ENCODE measurements at regions not wholly inside any gene's neighbourhood (a gene's known extent, or its start where the extent isn't known, plus 50 kb on each side); places are given as distances from the start of the nearest gene placed in this dataset.
"Not testable (repeated sequence)": the region's sequence is repeated elsewhere in the genome, so short reads cannot be mapped to it uniquely, and the experiment has no call there.

DNA sequence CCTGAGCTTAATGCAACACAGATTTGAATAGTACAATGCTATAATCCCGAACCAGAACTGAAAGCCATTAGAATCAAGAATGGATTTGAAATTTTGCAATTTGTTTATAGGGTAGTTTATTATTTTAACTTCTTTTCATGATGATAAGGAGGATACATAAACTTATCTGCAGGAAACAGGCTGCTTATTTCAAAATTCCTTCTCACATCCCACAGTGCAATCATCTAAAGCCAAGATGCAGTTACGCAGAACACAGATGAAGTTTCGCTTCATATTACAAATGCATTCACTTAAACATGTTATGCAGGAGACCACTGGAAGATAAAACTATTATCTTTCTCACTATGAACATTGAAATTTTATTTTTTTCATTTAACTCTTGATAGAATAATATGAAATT, 1019.6 kb downstream of the PLA2G4A start:
- no peak for DNase-seq

DNA sequence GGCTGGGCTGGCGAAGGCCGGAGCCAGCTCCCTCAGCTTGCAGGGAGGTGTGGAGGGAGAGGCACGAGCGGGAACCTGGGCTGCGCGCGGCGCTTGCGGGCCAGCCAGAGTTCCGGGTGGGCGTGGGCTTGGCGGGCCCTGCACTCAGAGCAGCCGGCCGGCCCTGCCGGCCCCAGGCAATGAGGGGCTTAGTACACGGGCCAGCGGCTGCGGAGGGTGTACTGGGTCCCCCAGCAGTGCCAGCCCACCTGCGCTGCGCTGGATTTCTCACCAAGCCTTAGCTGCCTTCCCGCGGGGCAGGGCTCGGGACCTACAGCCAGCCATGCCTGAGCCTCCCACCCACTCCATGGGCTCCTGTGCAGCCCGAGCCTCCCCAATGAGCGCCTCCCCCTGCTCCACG, 1021.4 kb downstream of the PLA2G4A start:
- not testable (repeated sequence) for DNase-seq

DNA sequence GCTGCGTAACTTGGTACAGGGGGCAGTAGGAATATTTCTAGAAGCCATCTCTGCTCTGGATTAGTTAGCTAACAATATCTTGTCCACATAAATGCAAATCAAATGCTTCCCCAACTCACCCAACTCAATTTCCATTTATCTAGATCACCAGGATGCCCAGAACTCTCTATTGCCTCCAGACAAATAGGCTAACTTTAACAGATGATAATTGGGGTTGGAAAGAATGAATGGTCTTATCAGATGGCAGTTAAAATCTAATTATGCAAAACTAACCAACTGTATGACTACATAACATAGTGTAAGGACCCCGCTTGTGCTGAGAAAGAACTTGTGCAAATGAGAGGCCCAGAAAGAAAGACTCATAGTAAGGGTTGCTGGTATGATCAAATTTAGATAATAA, 1024.8 kb downstream of the PLA2G4A start:
- DNase-seq: no peak

GRCh38 chr1:187854457-187854856, 1025.7 kb downstream of the PLA2G4A start:
- DNase-seq: no peak

- no peak for DNase-seq
Measured at GRCh38 chr1:187862506-187862905, 1033.8 kb downstream of the PLA2G4A start.

- DNase-seq: no peak
Measured at GRCh38 chr1:187870552-187870951, 1041.8 kb downstream of the PLA2G4A start.

DNA sequence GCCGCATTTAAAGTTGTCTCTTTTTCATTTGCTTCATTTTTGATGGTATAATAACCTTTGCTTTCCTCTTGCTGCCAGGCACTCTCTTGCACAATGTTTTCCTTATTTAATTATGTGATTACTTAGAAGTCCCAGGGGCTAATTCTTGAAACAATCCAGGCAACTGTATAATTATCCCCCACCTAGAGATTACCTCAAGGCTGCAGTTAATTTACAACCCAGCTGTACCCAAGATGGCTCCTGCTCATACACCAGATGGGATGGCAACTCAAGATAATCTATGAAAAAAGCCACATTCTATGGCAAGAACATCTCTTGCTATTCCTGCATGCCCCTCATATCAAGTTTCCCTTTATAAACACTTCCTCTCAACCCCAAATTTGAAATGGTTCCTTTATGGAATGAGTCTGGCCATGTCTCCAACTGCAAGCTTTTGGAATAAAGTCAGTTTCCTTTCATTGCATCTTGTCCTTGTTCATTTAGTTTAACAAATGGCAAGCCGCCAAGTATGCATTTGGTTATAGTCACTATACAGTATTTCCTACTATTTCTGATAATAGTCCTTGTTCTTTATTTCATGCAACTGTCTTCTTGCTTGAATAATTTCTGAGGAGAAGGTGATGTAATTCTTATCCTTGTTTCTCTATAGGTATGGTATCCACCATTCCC, 1042.6 kb downstream of the PLA2G4A start:
- no peak for DNase-seq

DNA sequence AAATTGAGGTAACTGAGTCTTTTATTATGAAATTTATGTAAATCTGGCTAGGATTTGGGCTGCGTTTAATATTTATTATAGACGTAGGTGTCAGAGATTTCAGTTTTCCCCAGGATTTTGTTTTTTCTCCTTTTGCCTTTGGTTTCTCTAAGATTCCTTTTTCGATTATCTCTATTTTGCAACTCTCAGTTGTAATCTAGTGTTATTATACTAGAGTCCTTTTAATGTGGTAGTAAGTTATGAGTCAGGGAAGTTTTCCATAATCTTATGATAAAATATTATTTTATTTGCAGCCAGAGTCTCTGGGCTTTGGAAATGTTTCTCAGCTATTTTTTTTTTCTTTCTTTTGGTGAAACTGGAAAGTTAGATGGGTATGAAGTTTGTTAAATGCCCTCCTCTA, 1043.8 kb downstream of the PLA2G4A start:
- DNase-seq: no peak

DNA sequence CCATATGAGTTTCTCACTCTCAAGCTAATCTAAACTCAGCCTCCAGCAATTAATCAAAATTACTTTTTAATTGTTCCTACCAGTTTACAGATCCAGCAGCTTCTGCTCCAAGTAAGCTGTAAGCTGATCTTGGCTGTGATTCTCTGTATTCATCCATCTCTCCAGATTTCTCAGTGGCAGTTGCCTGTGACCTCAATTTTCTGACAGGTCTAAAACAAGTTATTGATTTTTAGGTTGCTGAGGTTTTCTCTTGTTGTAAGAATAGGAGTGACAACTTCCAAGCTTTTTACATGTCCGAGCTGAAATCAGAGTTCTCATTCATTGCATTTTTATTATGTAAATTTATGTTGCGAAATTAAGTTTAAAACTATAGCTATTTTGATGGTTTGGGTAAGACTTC, 1044.4 kb downstream of the PLA2G4A start:
- DNase-seq: no peak

DNA sequence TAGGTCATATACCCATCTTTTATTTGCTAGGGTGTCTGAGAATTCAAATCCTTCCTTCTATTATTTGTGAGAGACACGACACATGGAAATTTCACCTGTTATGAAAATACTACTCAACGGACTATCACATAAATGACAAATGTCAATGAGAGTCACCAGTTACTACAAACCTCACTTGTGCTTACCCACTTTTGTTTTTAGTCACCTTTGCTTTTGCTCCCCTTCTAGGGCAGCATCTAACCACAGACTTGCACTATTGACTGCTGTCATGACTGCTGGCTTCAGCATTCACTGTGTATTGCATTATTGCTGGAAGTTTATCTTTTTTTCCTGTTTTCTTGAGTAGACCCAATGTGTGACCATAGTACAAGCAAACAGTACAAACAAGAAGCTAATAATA, 1048.0 kb downstream of the PLA2G4A start:
- DNase-seq: no peak

DNA sequence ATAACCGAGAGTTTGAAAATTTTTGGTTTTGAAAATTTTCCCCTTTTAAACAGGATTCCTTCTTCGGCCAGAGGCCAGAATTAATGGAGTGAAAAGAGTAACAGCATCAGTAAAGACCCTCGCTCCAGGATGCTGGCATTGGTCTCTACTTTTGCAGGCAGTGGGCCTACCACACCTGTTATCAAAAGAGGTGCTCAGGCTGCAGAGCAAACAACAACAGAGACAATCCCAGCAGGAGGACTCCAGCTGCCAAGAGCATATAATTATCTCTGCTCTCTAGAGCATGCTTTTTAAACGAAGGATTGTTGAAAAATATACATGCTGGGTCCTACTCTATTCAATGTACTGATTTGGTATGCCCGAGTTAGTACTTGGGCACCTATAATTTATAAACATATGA, 1048.5 kb downstream of the PLA2G4A start:
- no peak for DNase-seq

DNA sequence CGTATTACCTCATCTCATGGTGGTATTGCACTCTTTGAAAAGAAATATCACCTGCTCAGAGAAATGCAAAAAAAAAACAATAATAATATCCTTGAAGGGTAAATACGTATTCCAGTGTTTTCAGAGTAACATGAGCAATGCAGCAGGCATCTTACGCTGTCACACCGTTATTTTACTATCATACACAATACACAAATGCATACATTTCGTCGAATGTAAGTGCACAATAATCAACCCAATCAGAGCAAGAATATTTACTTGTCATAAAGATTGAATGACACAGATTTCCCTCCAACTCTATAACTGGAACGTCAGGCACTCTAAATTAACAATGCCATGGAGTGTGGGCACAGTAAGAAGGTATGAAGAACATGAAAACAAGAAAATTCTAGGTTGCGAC, 1050.1 kb downstream of the PLA2G4A start:
- DNase-seq: no peak

DNA sequence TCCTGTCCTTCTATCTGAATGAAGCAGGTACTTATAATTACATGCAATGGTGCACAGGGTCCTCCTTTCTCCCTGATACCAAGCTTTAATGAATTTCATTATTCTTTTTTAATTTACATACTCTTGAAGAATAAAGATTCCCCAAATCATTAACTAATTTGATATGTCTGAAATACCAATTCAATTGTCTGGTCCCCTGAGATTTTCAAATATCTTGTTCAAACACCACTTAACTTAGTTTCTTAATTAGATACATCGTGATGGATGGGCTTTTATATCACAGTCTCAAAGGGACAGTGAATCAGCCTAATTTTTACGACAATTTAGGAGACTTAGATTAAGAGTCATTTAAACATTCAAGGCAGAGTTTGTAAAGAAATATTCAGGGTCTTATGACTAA, 1054.6 kb downstream of the PLA2G4A start:
- no peak for DNase-seq

GRCh38 chr1:187891993-187892682, 1063.4 kb downstream of the PLA2G4A start:
- DNase-seq: no peak

DNA sequence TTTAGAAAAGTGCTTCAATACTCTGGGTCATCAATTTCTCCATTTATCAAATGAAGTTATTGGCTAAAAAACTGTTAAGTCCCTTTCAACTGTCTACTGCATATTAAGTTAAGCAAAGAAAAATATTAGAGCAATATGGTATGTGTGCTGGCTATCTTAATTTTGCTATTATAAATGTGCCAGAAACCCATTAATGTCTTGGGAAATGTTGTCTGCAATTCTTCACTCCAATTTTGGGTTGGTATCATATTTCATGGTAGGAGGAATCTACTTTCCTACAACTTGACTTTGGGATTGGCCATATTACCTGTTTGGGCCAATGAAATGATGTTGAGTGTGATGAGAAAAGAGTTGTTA, 1063.9 kb downstream of the PLA2G4A start:
- no peak for DNase-seq

- DNase-seq: no peak
Measured at GRCh38 chr1:187893471-187893870, 1064.7 kb downstream of the PLA2G4A start.

GRCh38 chr1:187894349-187894748, 1065.6 kb downstream of the PLA2G4A start:
- no peak for DNase-seq

- no peak for DNase-seq
Measured at GRCh38 chr1:187903223-187903622, 1074.5 kb downstream of the PLA2G4A start.

- no peak for DNase-seq
Measured at GRCh38 chr1:187909382-187909781, 1080.6 kb downstream of the PLA2G4A start.

- DNase-seq: no peak
Measured at GRCh38 chr1:187911820-187912219, 1083.1 kb downstream of the PLA2G4A start.

DNA sequence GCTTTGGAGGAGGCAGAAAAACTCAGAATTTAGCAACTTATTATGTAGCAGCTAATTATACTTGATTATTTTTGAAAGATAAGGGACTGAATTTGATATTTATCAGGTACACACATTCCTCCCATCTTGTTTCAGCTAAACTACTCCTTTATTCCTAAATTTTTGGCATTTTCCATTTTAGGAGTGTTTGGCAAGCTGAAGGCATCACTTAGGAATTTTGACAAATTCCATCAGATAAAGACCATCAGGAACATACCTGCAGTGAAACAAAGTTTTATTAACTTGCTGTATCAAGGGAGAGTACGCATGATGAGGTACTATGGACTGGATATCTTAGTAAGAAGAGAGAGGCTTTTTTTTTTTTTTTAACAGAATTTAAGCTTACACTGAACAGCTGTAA, 1092.2 kb downstream of the PLA2G4A start:
- no peak for DNase-seq

- no peak for DNase-seq
Measured at GRCh38 chr1:187921426-187921825, 1092.7 kb downstream of the PLA2G4A start.

DNA sequence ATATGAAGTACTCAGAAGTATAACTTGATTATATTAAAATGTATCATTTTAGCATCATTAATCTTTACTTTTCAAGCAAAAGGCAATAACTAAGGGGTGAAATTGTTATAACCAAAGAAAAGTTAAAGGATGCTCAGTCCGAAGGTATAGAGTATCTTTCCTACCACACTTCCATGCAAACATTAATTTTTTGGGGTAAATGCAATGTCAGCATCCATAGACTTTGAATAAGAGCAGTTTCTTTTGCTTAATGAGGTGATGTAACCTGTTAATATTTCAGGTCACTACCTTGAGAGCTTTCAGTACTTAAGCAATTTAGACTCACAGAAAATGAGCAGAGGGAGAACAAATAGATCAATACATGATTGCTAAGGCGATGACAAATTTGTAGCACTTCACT, 1093.5 kb downstream of the PLA2G4A start:
- no peak for DNase-seq

GRCh38 chr1:187924252-187924651, 1095.5 kb downstream of the PLA2G4A start:
- DNase-seq: no peak

GRCh38 chr1:187928288-187928687, 1099.5 kb downstream of the PLA2G4A start:
- no peak for DNase-seq
